Lower leg skin (tissue), 3 donors: ENCODE measurements at regions not wholly inside any gene's neighbourhood (a gene's known extent, or its start where the extent isn't known, plus 50 kb on each side); places are given as distances from the start of the nearest gene placed in this dataset.

Source experiments
- POLR2A ChIP-seq, 2 donors: fragments of 450-650 bp; IDR thresholded peaks; one replicate each; pipeline ENCODE4 v1.6.1; 2016 to 2017; ENCODE audit warnings: antibody characterized with exemption in 2 of 2, mild to moderate bottlenecking in 1 of 2, moderate library complexity in 1 of 2
- TF ChIP-seq, protein P1 (sequence below), 3 donors: fragments of 450-650 bp; IDR thresholded peaks; one replicate each; pipeline ENCODE4 v1.5.1; 2016; ENCODE audit warnings: antibody characterized with exemption in 3 of 3, mild to moderate bottlenecking in 3 of 3, moderate library complexity in 2 of 3

DNA sequence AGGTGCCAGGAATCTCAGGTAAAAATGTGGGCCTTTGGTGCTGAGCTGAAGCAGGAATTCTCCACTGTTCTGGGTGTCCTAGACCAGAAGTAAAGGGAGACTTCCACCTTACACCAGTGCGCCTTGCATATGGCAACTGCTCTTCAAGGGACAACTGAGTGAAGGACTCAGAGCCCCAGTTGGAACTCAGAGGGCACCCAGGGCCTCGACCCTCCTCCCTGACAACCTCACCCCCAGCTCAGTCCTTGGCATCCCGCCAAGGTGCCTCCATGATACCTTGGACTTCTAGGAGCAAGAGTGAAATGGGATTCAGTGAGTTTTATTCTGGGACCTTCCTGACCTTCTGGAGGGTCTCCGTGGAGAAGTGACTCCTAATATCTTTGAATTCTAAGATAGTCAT, 140.3 kb downstream of the GPCPD1 start:
- TF ChIP-seq, protein P1, sequence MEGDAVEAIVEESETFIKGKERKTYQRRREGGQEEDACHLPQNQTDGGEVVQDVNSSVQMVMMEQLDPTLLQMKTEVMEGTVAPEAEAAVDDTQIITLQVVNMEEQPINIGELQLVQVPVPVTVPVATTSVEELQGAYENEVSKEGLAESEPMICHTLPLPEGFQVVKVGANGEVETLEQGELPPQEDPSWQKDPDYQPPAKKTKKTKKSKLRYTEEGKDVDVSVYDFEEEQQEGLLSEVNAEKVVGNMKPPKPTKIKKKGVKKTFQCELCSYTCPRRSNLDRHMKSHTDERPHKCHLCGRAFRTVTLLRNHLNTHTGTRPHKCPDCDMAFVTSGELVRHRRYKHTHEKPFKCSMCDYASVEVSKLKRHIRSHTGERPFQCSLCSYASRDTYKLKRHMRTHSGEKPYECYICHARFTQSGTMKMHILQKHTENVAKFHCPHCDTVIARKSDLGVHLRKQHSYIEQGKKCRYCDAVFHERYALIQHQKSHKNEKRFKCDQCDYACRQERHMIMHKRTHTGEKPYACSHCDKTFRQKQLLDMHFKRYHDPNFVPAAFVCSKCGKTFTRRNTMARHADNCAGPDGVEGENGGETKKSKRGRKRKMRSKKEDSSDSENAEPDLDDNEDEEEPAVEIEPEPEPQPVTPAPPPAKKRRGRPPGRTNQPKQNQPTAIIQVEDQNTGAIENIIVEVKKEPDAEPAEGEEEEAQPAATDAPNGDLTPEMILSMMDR (IDR thresholded peaks at IDR 0.05), result no peak
- TF ChIP-seq POLR2A (IDR thresholded peaks at IDR 0.05), result no peak
